ENCODE measurements at regions not wholly inside any gene's neighbourhood (a gene's known extent, or its start where the extent isn't known, plus 50 kb on each side); places are given as distances from the start of the nearest gene placed in this dataset.
A peak's percentile ranks its signal among the peaks of the same experiment; 100 is the strongest.

- TF ChIP-seq, protein P1, sequence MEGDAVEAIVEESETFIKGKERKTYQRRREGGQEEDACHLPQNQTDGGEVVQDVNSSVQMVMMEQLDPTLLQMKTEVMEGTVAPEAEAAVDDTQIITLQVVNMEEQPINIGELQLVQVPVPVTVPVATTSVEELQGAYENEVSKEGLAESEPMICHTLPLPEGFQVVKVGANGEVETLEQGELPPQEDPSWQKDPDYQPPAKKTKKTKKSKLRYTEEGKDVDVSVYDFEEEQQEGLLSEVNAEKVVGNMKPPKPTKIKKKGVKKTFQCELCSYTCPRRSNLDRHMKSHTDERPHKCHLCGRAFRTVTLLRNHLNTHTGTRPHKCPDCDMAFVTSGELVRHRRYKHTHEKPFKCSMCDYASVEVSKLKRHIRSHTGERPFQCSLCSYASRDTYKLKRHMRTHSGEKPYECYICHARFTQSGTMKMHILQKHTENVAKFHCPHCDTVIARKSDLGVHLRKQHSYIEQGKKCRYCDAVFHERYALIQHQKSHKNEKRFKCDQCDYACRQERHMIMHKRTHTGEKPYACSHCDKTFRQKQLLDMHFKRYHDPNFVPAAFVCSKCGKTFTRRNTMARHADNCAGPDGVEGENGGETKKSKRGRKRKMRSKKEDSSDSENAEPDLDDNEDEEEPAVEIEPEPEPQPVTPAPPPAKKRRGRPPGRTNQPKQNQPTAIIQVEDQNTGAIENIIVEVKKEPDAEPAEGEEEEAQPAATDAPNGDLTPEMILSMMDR (IDR thresholded peaks at IDR 0.05; ENCODE audit: insufficient read depth, low read length): no peak
- DNase-seq (ENCODE audit: low read depth): no peak
- no peak overlapping the region for H3K4me3 ChIP-seq (ENCODE audit: low read depth, low read length)
Observed at GRCh38 chr4:111685205-111685604, 460.0 kb upstream of the FAM241A start.

- TF ChIP-seq, protein P1 (IDR thresholded peaks at IDR 0.05; ENCODE audit: insufficient read depth, low read length): no peak
- DNase-seq (ENCODE audit: low read depth): peak; percentile 79
- H3K4me3 ChIP-seq (ENCODE audit: low read depth, low read length): no peak overlapping the region
Observed at GRCh38 chr4:111689214-111689613, 456.0 kb upstream of the FAM241A start.

GRCh38 chr4:111689731-111690130 lies 455.5 kb upstream of the FAM241A start:
- TF ChIP-seq, protein P1 (IDR thresholded peaks at IDR 0.05; ENCODE audit: insufficient read depth, low read length): no peak
- peak; percentile 8 for DNase-seq (ENCODE audit: low read depth)
- H3K4me3 ChIP-seq (ENCODE audit: low read depth, low read length): no peak overlapping the region

DNA sequence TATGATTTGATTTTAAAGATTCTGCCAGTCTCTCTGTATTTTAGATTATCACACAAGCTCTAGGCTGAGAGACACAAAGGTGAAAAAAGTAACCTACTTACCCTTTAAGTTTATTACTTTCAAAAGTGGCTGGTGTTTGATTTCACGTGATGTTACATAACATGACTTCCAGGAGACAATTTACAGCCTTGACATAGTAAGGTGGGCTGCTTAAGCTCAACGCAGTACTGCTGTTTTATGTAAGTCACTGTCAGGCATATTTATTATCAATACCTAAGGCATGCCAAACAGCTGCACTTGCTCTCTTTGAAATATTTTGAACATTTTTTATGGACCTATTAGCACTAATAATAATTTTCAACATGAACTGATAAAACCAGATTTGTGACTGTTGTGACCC lies 451.5 kb upstream of the FAM241A start:
- no peak overlapping the region for H3K4me3 ChIP-seq (ENCODE audit: low read depth, low read length)
- DNase-seq (ENCODE audit: low read depth): no peak
- TF ChIP-seq, protein P1 (IDR thresholded peaks at IDR 0.05; ENCODE audit: insufficient read depth, low read length): no peak

- H3K4me3 ChIP-seq (ENCODE audit: low read depth, low read length): no peak overlapping the region
- no peak for DNase-seq (ENCODE audit: low read depth)
- TF ChIP-seq, protein P1 (IDR thresholded peaks at IDR 0.05; ENCODE audit: insufficient read depth, low read length): no peak
Observed at GRCh38 chr4:111695677-111696076, 449.6 kb upstream of the FAM241A start.

GRCh38 chr4:111696505-111696904 lies 448.7 kb upstream of the FAM241A start:
- TF ChIP-seq, protein P1 (IDR thresholded peaks at IDR 0.05; ENCODE audit: insufficient read depth, low read length): no peak
- DNase-seq (ENCODE audit: low read depth): no peak
- no peak overlapping the region for H3K4me3 ChIP-seq (ENCODE audit: low read depth, low read length)

GRCh38 chr4:111697176-111697942 lies 447.9 kb upstream of the FAM241A start:
- TF ChIP-seq, protein P1 (IDR thresholded peaks at IDR 0.05; ENCODE audit: insufficient read depth, low read length): no peak
- H3K4me3 ChIP-seq (ENCODE audit: low read depth, low read length): no peak overlapping the region
- no peak for DNase-seq (ENCODE audit: low read depth)
